Ovary (tissue), 1 donor: ENCODE measurements at regions not wholly inside any gene's neighbourhood (a gene's known extent, or its start where the extent isn't known, plus 50 kb on each side); places are given as distances from the start of the nearest gene placed in this dataset. TPM values are rescaled to one million over a fixed set of nuclear protein-coding genes. Genes with fewer than 3 reads are reported as not detected.

Experiments used
- small RNA-seq: library from RNA; depleted of rRNA; stranded (forward); fragments of <200 nt; gene quantifications from one replicate; pipeline ENCODE3, GENCODE V24; 2016

Small RNA genes lying in the stretch of these regions (small RNA-seq; reads per million reads assigned to genes)
- not detected for gene RF00004
